NCI-H2107 treated with DMSO at 0.1 percent for 48 hours (cell line): ENCODE measurements at regions not wholly inside any gene's neighbourhood (a gene's known extent, or its start where the extent isn't known, plus 50 kb on each side); places are given as distances from the start of the nearest gene placed in this dataset.

Source experiments
- DNase-seq: peaks from one replicate; lab custom pipeline; 2025; ENCODE audit not compliant: unreplicated experiment; lab: John Stamatoyannopoulos, UW

- DNase-seq, result no peak
Measured at GRCh38 chr18:7479756-7480155, 87.4 kb upstream of the PTPRM start.

GRCh38 chr18:7480879-7481278 lies 86.2 kb upstream of the PTPRM start:
- DNase-seq, result no peak

GRCh38 chr18:7482342-7482741 lies 84.8 kb upstream of the PTPRM start:
- DNase-seq, result no peak

DNA sequence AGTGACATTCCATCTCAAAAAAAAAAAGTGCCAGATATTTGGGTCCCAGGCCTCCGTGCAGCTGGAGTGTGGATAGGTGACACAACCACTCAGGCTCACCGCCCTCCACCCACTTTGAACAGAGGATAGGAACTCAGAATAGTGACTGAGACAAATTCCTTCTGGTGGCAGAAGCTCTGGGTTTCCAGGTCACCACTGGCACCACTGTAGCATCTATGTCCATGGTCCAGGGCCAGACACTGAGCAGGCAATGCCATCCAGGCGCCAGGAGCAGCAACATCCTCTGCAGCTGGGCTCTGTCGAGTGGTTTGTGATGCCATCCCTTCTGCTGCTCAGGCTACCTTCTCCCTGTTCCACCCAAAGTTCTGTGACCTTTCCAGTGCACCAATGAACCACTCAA lies 81.5 kb upstream of the PTPRM start:
- DNase-seq, result no peak

GRCh38 chr18:7488571-7488970 lies 78.5 kb upstream of the PTPRM start:
- DNase-seq, result no peak

DNA sequence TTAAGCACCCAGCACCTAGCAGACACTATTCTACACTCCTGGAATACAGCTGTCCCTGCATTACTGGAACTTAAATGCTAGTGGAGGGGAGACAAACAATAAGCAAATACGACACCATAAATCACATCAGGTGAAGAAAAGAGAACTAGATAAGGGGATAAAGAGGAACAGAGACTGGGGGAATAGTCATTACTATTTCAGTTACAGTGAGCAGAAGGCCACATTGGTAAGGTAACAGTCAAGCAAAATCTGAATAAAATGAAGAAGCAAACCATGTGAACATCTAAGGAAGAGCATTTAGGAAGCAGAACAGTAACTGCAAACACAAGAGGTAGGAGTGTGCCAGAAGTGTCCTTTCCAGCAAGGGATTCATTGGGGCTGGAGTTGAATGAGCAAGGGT lies 77.0 kb upstream of the PTPRM start:
- DNase-seq, result no peak

DNA sequence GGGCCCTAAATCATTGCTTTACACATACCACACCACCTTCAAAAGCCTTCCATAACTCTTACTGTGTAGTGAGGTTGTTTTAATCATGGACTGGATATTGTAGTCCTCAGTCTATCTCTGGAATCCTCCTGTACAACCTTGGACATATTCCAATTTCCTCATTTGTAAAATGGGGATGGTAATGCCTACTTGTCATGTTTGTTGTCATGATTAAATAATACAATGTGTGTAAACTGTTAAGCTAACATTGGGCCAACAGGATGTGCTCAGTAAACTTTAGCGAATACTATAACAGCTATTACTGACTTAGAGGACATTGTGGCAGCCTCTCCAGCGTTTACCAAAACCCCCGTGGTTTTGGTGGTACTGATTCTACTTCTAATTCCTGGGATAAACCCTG lies 74.7 kb upstream of the PTPRM start:
- no peak for DNase-seq

DNA sequence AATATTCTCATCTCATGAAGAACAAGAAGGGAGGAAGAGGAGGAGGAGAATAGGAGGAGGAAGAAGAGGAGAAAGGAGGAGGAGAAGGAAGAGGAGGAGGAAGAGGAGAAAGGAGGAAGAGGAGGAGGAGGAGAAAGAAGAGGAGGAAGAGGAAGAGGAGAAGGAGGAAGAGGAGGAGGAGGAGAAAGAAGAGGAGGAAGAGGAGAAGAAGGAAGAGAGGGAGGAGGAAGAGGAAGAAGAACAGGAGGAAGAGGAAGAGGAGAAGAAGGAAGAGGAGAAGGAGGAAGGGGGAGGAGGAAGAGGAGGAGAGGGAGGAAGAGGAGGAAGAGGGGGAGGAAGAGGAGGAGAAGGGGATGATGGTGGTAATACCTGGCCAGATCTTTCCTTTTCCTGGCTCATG lies 70.0 kb upstream of the PTPRM start:
- DNase-seq, result no peak

DNA sequence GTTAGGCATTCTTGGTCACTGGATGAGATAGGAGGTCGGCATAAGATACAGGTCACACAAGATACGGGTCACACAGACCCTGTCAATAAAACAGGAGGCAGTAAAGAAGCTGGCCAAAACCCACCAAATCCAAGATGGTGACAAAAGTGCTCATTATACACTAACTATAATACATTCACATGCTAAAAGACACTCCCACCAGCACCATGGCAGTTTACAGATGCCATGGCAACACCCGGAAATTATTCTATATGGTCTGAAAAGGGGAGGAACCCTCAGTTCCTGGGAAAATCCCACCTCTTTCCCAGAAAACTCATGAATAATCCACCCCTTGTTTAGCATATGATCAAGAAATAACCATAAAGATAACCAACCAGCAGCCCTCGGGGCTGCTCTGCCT lies 56.0 kb upstream of the PTPRM start:
- no peak for DNase-seq

DNA sequence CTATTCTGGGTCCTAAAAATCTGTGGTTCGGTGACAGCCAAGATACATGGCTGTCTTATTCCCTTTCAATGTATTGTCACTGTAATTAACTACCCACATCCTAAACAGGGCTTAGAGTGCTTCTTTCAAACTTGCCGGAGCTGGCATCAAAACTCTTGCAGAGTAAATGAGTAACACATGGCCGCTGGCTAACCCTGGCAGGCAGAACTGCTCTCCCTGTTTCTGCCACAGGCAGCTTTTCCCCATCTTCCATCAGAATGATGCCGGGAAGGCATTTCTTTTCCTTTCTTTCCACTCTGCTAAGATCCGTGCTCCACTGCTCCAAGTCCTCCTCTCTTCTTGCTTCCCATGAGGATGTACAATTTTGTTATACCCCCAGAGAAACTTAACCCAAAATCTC lies 54.8 kb upstream of the PTPRM start:
- no peak for DNase-seq

- no peak for DNase-seq
Measured at GRCh38 chr18:7512990-7513389, 54.1 kb upstream of the PTPRM start.

DNA sequence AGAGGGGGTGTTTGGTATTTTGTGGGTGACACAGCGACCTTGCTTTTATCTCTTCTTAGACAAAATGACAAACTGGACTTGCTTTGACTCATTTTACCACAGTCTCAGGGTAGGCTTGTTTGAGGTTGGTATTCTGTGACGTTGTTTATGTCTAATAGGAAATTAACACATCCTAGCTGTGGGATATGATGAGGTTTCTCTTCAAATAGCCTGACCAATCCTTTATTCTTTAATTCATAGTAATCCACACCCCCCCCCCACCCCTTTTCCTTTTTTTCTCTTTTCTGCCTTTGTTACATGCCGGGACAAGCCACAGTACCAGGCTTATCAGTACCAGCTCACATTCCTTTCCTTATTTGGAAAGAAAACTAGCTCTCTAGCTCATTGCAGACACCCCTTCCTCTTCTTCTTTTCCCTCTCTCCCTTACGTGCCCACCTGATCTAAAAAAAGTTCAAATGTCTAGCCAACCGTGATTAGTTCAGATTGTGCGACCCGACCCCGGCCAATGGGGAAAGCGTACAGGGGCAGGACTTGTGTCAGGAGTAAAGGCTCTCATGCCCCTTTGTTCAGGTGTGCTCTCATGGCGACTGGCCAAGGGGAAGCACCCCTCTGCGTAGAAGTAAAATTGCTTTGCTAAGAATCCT lies 52.2 kb upstream of the PTPRM start:
- no peak for DNase-seq

DNA sequence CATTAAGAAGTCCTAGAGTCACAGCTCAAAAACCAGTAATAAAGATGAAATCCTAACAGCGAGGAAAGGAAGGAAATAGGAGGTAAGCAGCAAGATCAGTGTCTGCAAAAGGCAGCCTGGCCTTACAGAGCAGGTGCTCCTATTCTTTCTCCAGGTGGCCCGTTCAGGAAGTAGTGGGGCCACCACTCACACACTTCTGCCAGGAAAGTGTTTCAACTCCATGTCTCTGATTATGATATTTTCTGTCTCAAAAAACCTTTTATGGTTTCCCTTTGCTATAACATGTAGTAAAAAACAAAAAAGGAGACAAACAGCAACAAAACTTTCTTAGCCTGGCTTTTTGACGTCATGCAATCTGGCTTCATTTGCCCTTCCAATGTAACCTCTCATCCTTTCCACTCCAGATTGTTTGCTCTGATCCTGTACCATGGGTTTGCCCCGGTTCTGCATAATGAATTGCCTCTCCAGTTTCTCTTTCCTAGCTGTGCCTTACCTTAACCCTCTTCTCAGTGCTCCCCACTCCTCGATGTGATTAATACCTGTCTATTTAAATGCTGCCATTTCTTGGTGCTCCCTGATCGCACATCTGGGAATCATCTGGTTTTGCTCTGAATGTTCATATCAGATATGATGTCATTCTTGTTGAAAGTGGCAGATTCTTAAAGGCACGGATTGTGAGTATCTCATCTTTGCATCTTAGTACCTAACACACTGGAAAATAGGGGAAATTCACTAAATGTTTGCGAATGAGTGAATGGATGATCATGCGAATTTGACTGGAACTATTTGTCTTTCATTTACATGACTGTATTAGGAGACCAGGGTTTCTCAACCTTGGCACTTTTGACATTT lies 50.6 kb upstream of the PTPRM start:
- DNase-seq, result no peak
